ENCODE measurements at regions not wholly inside any gene's neighbourhood (a gene's known extent, or its start where the extent isn't known, plus 50 kb on each side); places are given as distances from the start of the nearest gene placed in this dataset.
A peak's percentile ranks its signal among the peaks of the same experiment; 100 is the strongest.
"Not testable (repeated sequence)": the region's sequence is repeated elsewhere in the genome, so short reads cannot be mapped to it uniquely, and the experiment has no call there.

- H2BK5ac ChIP-seq (ENCODE audit: low read length); H3K79me1 ChIP-seq (ENCODE audit: low read length); H3K27ac ChIP-seq (ENCODE audit: low read depth, low read length); H4K8ac ChIP-seq (ENCODE audit: low read depth, low read length); DNase-seq; H3K23ac ChIP-seq (ENCODE audit: low read length); H3K27me3 ChIP-seq (ENCODE audit: insufficient read depth, low read length, poor library complexity); H3K4me3 ChIP-seq (ENCODE audit: low read length); H2BK15ac ChIP-seq (replicated peaks; ENCODE audit: low read depth); H3K36me3 ChIP-seq (ENCODE audit: control insufficient read depth, insufficient read depth, low read length); H3K9ac ChIP-seq (ENCODE audit: low read length); H4K5ac ChIP-seq (ENCODE audit: low read length); H3K56ac ChIP-seq (ENCODE audit: low read length); H2BK120ac ChIP-seq (ENCODE audit: low read depth, low read length); H2AK5ac ChIP-seq (ENCODE audit: low read length); H3K4ac ChIP-seq (ENCODE audit: low read depth, low read length); H3K79me2 ChIP-seq (ENCODE audit: control insufficient read depth, insufficient read depth, low read length); H3K18ac ChIP-seq (ENCODE audit: low read length); H3K4me2 ChIP-seq (ENCODE audit: low read length); H3K4me1 ChIP-seq (ENCODE audit: control insufficient read depth, low read depth, low read length): not testable (repeated sequence)
- no CpG with 5 or more reads among the region's 54 CpGs for WGBS (ENCODE audit: extremely low coverage, insufficient coverage, low lambda C conversion rate)
These were observed 157.3 kb downstream of the LY86 start for GRCh38 chr6:6745637-6746332.

DNA sequence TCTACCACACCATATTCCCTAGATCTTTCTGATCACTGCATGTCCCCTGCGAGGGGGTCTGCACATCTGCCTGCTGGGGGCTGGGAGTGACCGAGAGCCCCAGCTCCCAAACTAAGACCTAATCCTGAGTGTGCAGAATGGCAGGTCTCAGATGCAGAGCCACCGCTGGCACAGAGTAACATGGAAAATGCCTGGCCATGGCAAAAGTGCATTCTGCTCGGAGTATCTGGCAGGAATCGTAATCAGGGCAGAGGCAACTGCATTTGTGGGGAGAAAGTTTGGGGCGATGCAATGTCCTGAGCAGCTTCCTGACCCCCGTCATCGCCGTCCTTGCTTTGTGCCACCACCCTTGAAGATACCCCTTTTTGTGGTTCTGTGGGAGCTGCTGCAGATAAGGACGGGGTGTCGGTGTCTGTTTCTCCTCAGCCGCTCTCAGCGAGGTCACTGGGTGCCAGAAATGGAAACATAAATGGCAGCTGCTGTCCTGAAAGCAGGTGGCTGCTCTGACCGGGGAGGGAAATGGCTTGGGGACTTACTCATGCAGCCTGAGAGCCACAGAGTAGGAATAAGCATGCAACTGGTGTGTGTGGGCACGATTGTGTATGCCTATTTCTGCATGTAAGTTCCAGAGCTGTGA, 157.9 kb downstream of the LY86 start:
- H2BK120ac ChIP-seq (ENCODE audit: low read depth, low read length): no peak overlapping the region
- WGBS (ENCODE audit: extremely low coverage, insufficient coverage, low lambda C conversion rate): no CpG with 5 or more reads among the region's 15 CpGs
- H3K4me2 ChIP-seq (ENCODE audit: low read length): no peak overlapping the region
- H2AK5ac ChIP-seq (ENCODE audit: low read length): no peak overlapping the region
- no peaks in the 10 kb centered on the region for H3K79me2 ChIP-seq (ENCODE audit: control insufficient read depth, insufficient read depth, low read length)
- H3K27ac ChIP-seq (ENCODE audit: low read depth, low read length): no peak overlapping the region
- H3K18ac ChIP-seq (ENCODE audit: low read length): no peak overlapping the region
- no peak overlapping the region for H3K4ac ChIP-seq (ENCODE audit: low read depth, low read length)
- H2BK5ac ChIP-seq (ENCODE audit: low read length): no peak overlapping the region
- no peak overlapping the region for H3K56ac ChIP-seq (ENCODE audit: low read length)
- no peak overlapping the region for H3K23ac ChIP-seq (ENCODE audit: low read length)
- H4K5ac ChIP-seq (ENCODE audit: low read length): no peak overlapping the region
- H3K9ac ChIP-seq (ENCODE audit: low read length): no peak overlapping the region
- DNase-seq: no peak
- no peaks in the 10 kb centered on the region for H3K27me3 ChIP-seq (ENCODE audit: insufficient read depth, low read length, poor library complexity)
- H2BK15ac ChIP-seq (replicated peaks; ENCODE audit: low read depth): no peak overlapping the region
- H3K36me3 ChIP-seq (ENCODE audit: control insufficient read depth, insufficient read depth, low read length): no peaks in the 10 kb centered on the region
- no peaks in the 10 kb centered on the region for H3K4me1 ChIP-seq (ENCODE audit: control insufficient read depth, low read depth, low read length)
- H4K8ac ChIP-seq (ENCODE audit: low read depth, low read length): no peak overlapping the region
- H3K79me1 ChIP-seq (ENCODE audit: low read length): no peaks in the 10 kb centered on the region
- H3K4me3 ChIP-seq (ENCODE audit: low read length): no peak overlapping the region

- no peak overlapping the region for H3K56ac ChIP-seq (ENCODE audit: low read length)
- no peaks in the 10 kb centered on the region for H3K79me1 ChIP-seq (ENCODE audit: low read length)
- no peak overlapping the region for H2AK5ac ChIP-seq (ENCODE audit: low read length)
- H3K79me2 ChIP-seq (ENCODE audit: control insufficient read depth, insufficient read depth, low read length): no peaks in the 10 kb centered on the region
- H3K4me3 ChIP-seq (ENCODE audit: low read length): no peak overlapping the region
- no peak overlapping the region for H2BK5ac ChIP-seq (ENCODE audit: low read length)
- no peak overlapping the region for H2BK120ac ChIP-seq (ENCODE audit: low read depth, low read length)
- no peak overlapping the region for H3K4me2 ChIP-seq (ENCODE audit: low read length)
- no peak overlapping the region for H4K5ac ChIP-seq (ENCODE audit: low read length)
- no peak overlapping the region for H3K4ac ChIP-seq (ENCODE audit: low read depth, low read length)
- no peak overlapping the region for H3K18ac ChIP-seq (ENCODE audit: low read length)
- no peak overlapping the region for H3K27ac ChIP-seq (ENCODE audit: low read depth, low read length)
- no peak overlapping the region for H3K23ac ChIP-seq (ENCODE audit: low read length)
- no peak overlapping the region for H2BK15ac ChIP-seq (replicated peaks; ENCODE audit: low read depth)
- no peak overlapping the region for H3K9ac ChIP-seq (ENCODE audit: low read length)
- H4K8ac ChIP-seq (ENCODE audit: low read depth, low read length): no peak overlapping the region
- no CpG with 5 or more reads among the region's 3 CpGs for WGBS (ENCODE audit: extremely low coverage, insufficient coverage, low lambda C conversion rate)
- no peaks in the 10 kb centered on the region for H3K27me3 ChIP-seq (ENCODE audit: insufficient read depth, low read length, poor library complexity)
- no peaks in the 10 kb centered on the region for H3K4me1 ChIP-seq (ENCODE audit: control insufficient read depth, low read depth, low read length)
- no peak for DNase-seq
- no peaks in the 10 kb centered on the region for H3K36me3 ChIP-seq (ENCODE audit: control insufficient read depth, insufficient read depth, low read length)
These were observed 158.4 kb downstream of the LY86 start for GRCh38 chr6:6746970-6747338.

- Histone ChIP-seq H3K4ac (ENCODE audit: low read depth, low read length) (no peak overlapping the region), H3K36me3 (ENCODE audit: control insufficient read depth, insufficient read depth, low read length) (no peaks in the 10 kb centered on the region), H3K18ac (ENCODE audit: low read length) (no peak overlapping the region), H3K4me2 (ENCODE audit: low read length) (no peak overlapping the region), H2BK5ac (ENCODE audit: low read length) (no peak overlapping the region), H2AK5ac (ENCODE audit: low read length) (no peak overlapping the region), H3K9ac (ENCODE audit: low read length) (no peak overlapping the region), H3K27me3 (ENCODE audit: insufficient read depth, low read length, poor library complexity) (no peaks in the 10 kb centered on the region), H3K79me2 (ENCODE audit: control insufficient read depth, insufficient read depth, low read length) (no peaks in the 10 kb centered on the region), H4K5ac (ENCODE audit: low read length) (no peak overlapping the region), H2BK120ac (ENCODE audit: low read depth, low read length) (no peak overlapping the region), H4K8ac (ENCODE audit: low read depth, low read length) (no peak overlapping the region), H3K56ac (ENCODE audit: low read length) (no peak overlapping the region), H3K4me3 (ENCODE audit: low read length) (no peak overlapping the region), H3K79me1 (ENCODE audit: low read length) (no peaks in the 10 kb centered on the region), H3K4me1 (ENCODE audit: control insufficient read depth, low read depth, low read length) (no peaks in the 10 kb centered on the region), H2BK15ac (replicated peaks; ENCODE audit: low read depth) (no peak overlapping the region), H3K27ac (ENCODE audit: low read depth, low read length) (no peak overlapping the region), H3K23ac (ENCODE audit: low read length) (no peak overlapping the region)
- peak; percentile 29 for DNase-seq
- WGBS (ENCODE audit: extremely low coverage, insufficient coverage, low lambda C conversion rate): no CpG with 5 or more reads among the region's 6 CpGs
These were observed 158.9 kb downstream of the LY86 start for GRCh38 chr6:6747371-6747770.

DNA sequence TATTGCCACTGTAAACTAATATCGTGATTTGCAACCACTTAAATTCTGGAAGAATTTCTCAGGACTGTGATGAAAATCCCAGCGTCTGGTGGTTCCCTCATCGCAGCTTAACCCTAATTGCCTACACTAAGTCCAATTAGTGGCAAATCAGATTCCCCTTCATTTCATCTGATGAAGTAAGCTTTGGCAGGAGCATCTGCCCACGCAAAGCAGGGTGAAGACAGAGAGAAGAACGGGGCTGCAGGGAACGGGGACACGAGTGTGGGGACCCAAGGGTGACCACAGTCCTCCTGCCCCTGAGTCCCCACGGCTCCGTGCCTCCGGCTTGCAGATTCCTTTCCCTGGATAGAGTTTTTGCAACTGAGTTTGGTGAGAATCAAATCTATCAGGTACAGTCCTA, 159.5 kb downstream of the LY86 start:
- no peak overlapping the region for H2BK120ac ChIP-seq (ENCODE audit: low read depth, low read length)
- no peaks in the 10 kb centered on the region for H3K36me3 ChIP-seq (ENCODE audit: control insufficient read depth, insufficient read depth, low read length)
- no peak overlapping the region for H3K27ac ChIP-seq (ENCODE audit: low read depth, low read length)
- H3K4me1 ChIP-seq (ENCODE audit: control insufficient read depth, low read depth, low read length): no peaks in the 10 kb centered on the region
- H3K23ac ChIP-seq (ENCODE audit: low read length): no peak overlapping the region
- no peak overlapping the region for H3K4me2 ChIP-seq (ENCODE audit: low read length)
- H3K18ac ChIP-seq (ENCODE audit: low read length): no peak overlapping the region
- no peaks in the 10 kb centered on the region for H3K27me3 ChIP-seq (ENCODE audit: insufficient read depth, low read length, poor library complexity)
- H3K4ac ChIP-seq (ENCODE audit: low read depth, low read length): no peak overlapping the region
- H2BK15ac ChIP-seq (replicated peaks; ENCODE audit: low read depth): no peak overlapping the region
- no peak overlapping the region for H4K5ac ChIP-seq (ENCODE audit: low read length)
- no peak for DNase-seq
- no peak overlapping the region for H2BK5ac ChIP-seq (ENCODE audit: low read length)
- H3K79me1 ChIP-seq (ENCODE audit: low read length): no peaks in the 10 kb centered on the region
- no peak overlapping the region for H3K9ac ChIP-seq (ENCODE audit: low read length)
- H3K56ac ChIP-seq (ENCODE audit: low read length): no peak overlapping the region
- H4K8ac ChIP-seq (ENCODE audit: low read depth, low read length): no peak overlapping the region
- WGBS (ENCODE audit: extremely low coverage, insufficient coverage, low lambda C conversion rate): no CpG with 5 or more reads among the region's 10 CpGs
- H3K4me3 ChIP-seq (ENCODE audit: low read length): no peak overlapping the region
- no peak overlapping the region for H2AK5ac ChIP-seq (ENCODE audit: low read length)
- no peaks in the 10 kb centered on the region for H3K79me2 ChIP-seq (ENCODE audit: control insufficient read depth, insufficient read depth, low read length)

All from mesendoderm (in vitro differentiated cells).